D721Med (cell line): ENCODE measurements at regions not wholly inside any gene's neighbourhood (a gene's known extent, or its start where the extent isn't known, plus 50 kb on each side); places are given as distances from the start of the nearest gene placed in this dataset.
A peak's percentile ranks its signal among the peaks of the same experiment; 100 is the strongest.

ENCODE experiments used
- DNase-seq: peaks from one replicate; pipeline ENCODE4 v3.0.0; 2011; ENCODE audit warnings: low spot score; ENCODE audit not compliant: insufficient read length
- FAIRE-seq: peaks from 2 replicates; lab custom pipeline; 2011; peaks lifted over from hg19 to GRCh38; lab: Jason Lieb, UNC
- TF ChIP-seq, protein P1 (sequence below): IDR thresholded peaks from 2 replicates; pipeline ENCODE4 v1.5.1; 2012; ENCODE audit warnings: mild to moderate bottlenecking, control low read depth; ENCODE audit not compliant: insufficient read depth; ENCODE audit errors: missing control alignments

DNA sequence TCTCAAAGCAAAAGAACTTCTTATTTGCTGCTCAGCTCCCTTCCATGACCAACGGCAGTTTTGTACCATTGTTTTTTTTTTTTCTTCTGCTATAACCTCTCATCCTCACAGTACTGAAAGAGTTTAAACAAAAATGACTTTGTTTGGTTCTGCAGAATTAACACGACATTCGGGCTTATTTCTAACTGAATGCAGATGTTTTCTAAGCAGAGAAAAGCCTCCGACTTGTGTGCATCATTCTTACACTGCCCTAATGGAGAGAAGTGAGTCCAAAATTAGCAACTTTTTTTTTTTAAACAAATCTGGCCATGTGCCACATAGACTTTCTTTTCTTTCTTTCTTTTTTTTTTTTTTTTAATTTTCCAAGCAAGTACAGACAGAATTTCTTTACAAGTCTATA lies 382.7 kb downstream of the HDGFL1 start:
- TF ChIP-seq, protein P1, sequence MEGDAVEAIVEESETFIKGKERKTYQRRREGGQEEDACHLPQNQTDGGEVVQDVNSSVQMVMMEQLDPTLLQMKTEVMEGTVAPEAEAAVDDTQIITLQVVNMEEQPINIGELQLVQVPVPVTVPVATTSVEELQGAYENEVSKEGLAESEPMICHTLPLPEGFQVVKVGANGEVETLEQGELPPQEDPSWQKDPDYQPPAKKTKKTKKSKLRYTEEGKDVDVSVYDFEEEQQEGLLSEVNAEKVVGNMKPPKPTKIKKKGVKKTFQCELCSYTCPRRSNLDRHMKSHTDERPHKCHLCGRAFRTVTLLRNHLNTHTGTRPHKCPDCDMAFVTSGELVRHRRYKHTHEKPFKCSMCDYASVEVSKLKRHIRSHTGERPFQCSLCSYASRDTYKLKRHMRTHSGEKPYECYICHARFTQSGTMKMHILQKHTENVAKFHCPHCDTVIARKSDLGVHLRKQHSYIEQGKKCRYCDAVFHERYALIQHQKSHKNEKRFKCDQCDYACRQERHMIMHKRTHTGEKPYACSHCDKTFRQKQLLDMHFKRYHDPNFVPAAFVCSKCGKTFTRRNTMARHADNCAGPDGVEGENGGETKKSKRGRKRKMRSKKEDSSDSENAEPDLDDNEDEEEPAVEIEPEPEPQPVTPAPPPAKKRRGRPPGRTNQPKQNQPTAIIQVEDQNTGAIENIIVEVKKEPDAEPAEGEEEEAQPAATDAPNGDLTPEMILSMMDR = no peak
- DNase-seq (no peak), FAIRE-seq (no peak)

DNA sequence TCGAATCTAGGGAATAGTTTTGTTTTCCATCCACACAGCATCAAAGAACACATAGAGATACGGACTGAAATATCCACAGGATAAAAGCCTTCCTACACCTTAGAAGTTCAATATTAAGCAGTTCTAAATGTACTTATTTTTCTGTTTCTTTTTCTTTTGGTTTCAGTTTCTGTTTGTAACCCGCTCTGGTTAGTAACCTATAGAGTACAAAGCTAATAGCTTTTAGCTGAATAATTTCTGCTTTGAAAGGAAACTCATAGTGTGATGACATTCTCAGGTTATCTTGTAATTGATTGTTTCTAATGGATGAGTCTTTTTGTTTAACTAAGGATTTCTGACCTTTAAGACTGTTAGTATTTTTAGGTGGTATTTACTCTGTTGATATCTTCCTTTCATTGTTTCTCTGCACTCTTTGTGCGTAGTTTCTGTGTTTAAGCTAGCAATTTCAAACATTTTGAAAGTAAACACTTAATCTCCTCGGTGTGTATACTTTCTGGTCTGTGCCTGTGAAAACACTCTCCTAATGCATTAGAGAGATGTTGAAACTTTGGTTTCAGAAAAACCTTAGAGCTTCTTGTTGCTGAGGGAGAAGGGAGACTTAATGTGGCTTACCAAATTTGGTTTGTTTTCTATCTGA lies 385.5 kb downstream of the HDGFL1 start:
- no peak for DNase-seq
- FAIRE-seq = peak; percentile 32

DNA sequence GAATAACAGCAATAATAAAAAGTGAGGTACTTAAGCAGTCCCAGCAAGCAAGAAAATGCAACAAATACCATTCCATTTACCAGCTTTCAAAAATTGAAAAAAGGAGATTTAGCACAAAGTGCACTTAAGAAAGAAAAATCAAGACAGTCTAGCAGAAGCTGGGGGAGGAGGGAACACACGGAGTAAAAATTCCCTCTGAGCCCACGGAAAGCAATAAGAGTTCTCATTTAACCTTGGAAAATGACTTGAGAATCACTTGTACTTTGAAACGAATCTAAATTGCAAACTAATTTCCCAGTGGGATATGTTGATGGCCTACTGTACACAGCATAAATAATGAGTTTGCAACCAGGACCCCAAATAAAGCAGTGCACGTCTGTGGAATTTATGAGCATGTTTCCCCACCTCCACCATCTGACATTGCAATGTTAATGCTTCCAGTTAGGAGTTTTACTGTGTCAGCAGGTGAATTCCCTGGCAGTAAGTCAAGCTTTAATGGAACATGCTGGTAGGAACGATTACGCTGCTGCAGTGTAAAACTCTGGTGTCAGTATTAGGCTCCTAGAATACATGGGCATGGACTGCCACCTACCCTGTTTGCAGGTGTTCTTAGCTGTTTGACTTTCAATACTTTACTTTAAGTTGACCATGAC lies 386.8 kb downstream of the HDGFL1 start:
- TF ChIP-seq, protein P1 = peak; percentile 0
- DNase-seq (no peak), FAIRE-seq (no peak)

More for the DNA sequence above, 385.5 kb downstream of the HDGFL1 start:
- TF ChIP-seq, protein P1 = no peak

DNA sequence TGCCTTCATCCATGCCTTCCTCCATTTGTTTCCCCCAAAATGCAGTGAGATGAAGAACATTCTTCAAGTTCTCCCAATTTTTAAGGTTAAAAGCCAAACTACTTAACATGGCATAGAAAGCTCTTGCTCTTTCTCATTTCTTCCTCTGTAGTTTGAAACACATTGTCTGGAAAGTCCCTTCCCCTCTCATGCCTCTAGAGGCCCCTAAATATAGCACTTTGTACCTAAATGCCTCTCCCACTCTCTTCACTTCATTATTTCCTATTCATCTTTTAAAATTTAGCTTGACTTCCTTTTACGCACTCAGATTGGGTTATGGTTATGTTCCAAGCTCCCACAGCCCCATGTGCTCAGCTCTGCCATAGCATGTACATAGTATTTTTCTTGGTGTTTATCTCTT lies 389.3 kb downstream of the HDGFL1 start:
- DNase-seq (no peak), FAIRE-seq (no peak)
- TF ChIP-seq, protein P1 = no peak

DNA sequence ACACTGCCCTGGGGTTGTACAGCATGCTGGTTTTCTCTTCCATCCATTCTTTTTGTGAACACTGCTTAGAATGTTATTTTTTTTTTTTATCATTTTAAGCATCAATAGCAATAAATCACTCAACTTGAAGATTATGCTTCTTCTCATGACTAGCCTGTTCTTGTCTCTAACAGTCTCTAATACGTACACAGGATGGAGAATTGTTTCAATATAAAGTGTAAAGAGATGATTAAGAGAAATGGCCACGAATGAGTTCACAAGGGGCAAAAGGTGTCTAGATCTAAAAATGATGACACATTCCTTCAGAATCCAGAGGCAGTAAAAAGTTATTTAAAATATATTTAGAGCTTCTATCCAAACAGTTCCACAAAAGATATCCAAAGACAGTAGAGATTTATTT lies 390.2 kb downstream of the HDGFL1 start:
- no peak for DNase-seq
- TF ChIP-seq, protein P1 = no peak
- no peak for FAIRE-seq

DNA sequence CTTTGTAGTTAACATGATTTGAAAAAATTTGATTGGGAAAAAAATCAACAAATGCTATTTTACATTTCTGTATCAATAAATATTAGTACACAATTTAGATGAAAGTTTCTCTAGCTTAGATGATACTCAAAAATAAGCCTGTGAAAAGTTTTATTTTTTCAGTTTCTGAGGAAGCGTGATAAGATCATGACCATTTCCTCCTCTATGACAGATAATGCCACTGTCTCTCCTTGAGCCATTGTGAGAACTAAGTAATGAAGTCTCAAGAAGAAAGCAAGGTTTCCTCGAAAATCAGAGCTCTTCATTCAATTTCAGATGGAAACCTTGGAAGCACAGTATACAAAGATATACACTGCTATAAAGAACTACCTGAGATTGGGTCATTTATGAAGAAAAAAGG lies 395.0 kb downstream of the HDGFL1 start:
- DNase-seq = no peak

DNA sequence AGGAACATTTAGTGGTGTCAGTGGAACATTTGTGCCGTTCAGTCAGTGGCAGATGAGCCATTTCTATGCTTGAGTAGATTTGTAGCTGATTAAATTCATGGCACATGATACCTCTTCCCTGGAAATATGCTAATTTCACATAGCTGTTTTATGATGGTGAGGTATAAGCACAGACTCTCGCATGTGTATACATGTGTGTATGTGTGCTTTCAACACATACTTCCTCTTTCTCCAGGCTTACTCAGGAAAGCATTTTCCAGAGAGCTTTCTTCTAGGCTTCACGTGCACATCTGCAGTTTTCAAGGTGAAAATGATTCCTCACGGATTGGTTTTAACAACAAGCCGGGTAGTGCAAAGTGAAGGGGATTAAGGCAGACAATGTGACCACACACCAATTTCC lies 396.5 kb downstream of the HDGFL1 start:
- DNase-seq (no peak), FAIRE-seq (no peak)
- TF ChIP-seq, protein P1 = no peak

More for the DNA sequence above, 395.0 kb downstream of the HDGFL1 start:
- no peak for FAIRE-seq
- TF ChIP-seq, protein P1 = no peak
